IPS-18a (cell line): ENCODE measurements at regions not wholly inside any gene's neighbourhood (a gene's known extent, or its start where the extent isn't known, plus 50 kb on each side); places are given as distances from the start of the nearest gene placed in this dataset.
"Not testable (repeated sequence)": the region's sequence is repeated elsewhere in the genome, so short reads cannot be mapped to it uniquely, and the experiment has no call there.

Experiments
- H3K27ac ChIP-seq: one replicate; pipeline ENCODE4 v1.5.1; 2013; ENCODE audit warnings: low read length
- H3K27me3 ChIP-seq: one replicate; pipeline ENCODE4 v1.6.1; 2013; ENCODE audit warnings: mild to moderate bottlenecking, low read length; ENCODE audit not compliant: control insufficient read depth, insufficient read depth
- H3K36me3 ChIP-seq: one replicate; pipeline ENCODE4 v1.6.1; 2013; ENCODE audit warnings: low read depth, low read length; ENCODE audit not compliant: control insufficient read depth
- H3K4me1 ChIP-seq: one replicate; pipeline ENCODE4 v1.6.1; 2013; ENCODE audit warnings: low read depth, low read length; ENCODE audit not compliant: control insufficient read depth
- H3K4me3 ChIP-seq: one replicate; pipeline ENCODE4 v1.5.1; 2013; ENCODE audit warnings: low read length
- H3K9ac ChIP-seq: one replicate; pipeline ENCODE4 v1.6.1; 2013; ENCODE audit warnings: mild to moderate bottlenecking, low read length, moderate library complexity
- H3K9me3 ChIP-seq: one replicate; pipeline ENCODE4 v1.6.1; 2013; ENCODE audit warnings: low read depth, low read length; ENCODE audit not compliant: control insufficient read depth

GRCh38 chr7:113030489-113030888 lies 56.1 kb downstream of the GPR85 start:
- H3K36me3 ChIP-seq, result no peaks in the 10 kb centered on the region
- H3K27me3 ChIP-seq, result no peaks in the 10 kb centered on the region
- no peak overlapping the region for H3K9ac ChIP-seq
- H3K9me3 ChIP-seq, result no peaks in the 10 kb centered on the region
- H3K4me3 ChIP-seq, result no peak overlapping the region
- no peak overlapping the region for H3K27ac ChIP-seq
- peaks cover 6% of the 10 kb centered on the region for H3K4me1 ChIP-seq

- peaks cover 2% of the 10 kb centered on the region for H3K9me3 ChIP-seq
- H3K4me1 ChIP-seq, result no peaks in the 10 kb centered on the region
- H3K27ac ChIP-seq, result no peak overlapping the region
- H3K9ac ChIP-seq, result no peak overlapping the region
- H3K4me3 ChIP-seq, result no peak overlapping the region
- no peaks in the 10 kb centered on the region for H3K36me3 ChIP-seq
- no peaks in the 10 kb centered on the region for H3K27me3 ChIP-seq
Observed at GRCh38 chr7:113026941-113027340, 59.7 kb downstream of the GPR85 start.

- not testable (repeated sequence) for H3K9ac ChIP-seq, H3K27ac ChIP-seq, H3K27me3 ChIP-seq
Observed at GRCh38 chr7:113017144-113017857, 69.3 kb downstream of the GPR85 start.

DNA sequence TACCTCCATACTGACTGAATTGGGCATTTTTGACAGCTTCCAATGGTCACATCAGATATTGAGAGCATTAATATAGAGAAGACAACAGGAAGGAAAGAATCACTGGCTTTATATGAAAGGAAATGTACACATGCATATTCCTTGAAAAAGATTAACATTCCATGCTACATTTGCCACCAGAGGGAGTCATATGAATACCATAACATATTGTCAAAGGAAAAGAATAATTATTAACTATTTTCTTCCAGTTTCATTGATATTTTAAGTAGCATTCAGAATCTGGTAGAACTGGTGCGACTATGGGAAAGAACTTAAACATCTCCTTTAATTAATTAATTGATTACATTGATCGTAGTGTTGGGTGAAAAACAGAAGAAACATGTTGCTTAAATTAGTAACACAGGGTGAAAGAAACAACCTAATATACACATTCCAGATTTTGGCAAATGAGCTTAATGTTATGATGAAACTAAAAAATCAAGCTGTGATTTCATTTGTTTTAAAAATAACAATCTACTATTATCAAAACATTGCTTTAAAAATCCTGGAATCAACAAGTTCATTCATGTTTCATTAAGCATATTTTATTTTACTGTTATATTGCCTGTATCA lies 71.5 kb downstream of the GPR85 start:
- Histone ChIP-seq H3K36me3 (no peaks in the 10 kb centered on the region), H3K4me1 (no peaks in the 10 kb centered on the region), H3K4me3 (no peak overlapping the region), H3K9ac (no peak overlapping the region), H3K27ac (no peak overlapping the region), H3K9me3 (no peaks in the 10 kb centered on the region), H3K27me3 (no peaks in the 10 kb centered on the region)

More at GRCh38 chr7:113017144-113017857, 69.3 kb downstream of the GPR85 start:
- not testable (repeated sequence) for H3K36me3 ChIP-seq, H3K4me3 ChIP-seq, H3K4me1 ChIP-seq, H3K9me3 ChIP-seq

- no peaks in the 10 kb centered on the region for H3K36me3 ChIP-seq
- H3K27ac ChIP-seq, result no peak overlapping the region
- H3K4me3 ChIP-seq, result no peak overlapping the region
- H3K27me3 ChIP-seq, result no peaks in the 10 kb centered on the region
- no peaks in the 10 kb centered on the region for H3K9me3 ChIP-seq
- no peaks in the 10 kb centered on the region for H3K4me1 ChIP-seq
- H3K9ac ChIP-seq, result no peak overlapping the region
Observed at GRCh38 chr7:113013761-113014449, 72.7 kb downstream of the GPR85 start.

- not testable (repeated sequence) for H3K27me3 ChIP-seq, H3K36me3 ChIP-seq, H3K27ac ChIP-seq
Observed at GRCh38 chr7:113012862-113013261, 73.8 kb downstream of the GPR85 start.

DNA sequence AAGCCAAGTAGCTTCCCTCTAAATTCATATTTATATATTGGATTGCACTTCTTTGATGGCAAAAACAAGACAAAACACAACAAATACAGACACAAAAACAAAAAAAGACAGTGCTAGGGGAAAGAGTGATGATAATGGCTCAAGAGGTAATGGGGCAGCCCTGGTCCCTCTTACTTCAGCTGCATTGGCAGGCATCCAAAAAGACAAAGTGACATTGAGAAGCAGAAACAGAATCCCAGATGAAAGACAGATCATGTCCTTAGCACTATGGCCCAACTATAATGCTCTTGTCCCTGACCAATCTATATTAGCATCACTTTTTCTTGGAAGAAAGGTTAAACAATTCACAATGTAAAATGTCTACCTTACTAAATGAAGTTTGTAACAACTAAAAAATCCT lies 76.2 kb downstream of the GPR85 start:
- H3K4me3 ChIP-seq, result no peak overlapping the region
- no peak overlapping the region for H3K9ac ChIP-seq
- H3K9me3 ChIP-seq, result no peaks in the 10 kb centered on the region
- no peaks in the 10 kb centered on the region for H3K4me1 ChIP-seq
- H3K27me3 ChIP-seq, result no peaks in the 10 kb centered on the region
- no peak overlapping the region for H3K27ac ChIP-seq
- H3K36me3 ChIP-seq, result no peaks in the 10 kb centered on the region

More at GRCh38 chr7:113012862-113013261, 73.8 kb downstream of the GPR85 start:
- H3K9ac ChIP-seq, H3K4me3 ChIP-seq, H3K4me1 ChIP-seq, H3K9me3 ChIP-seq: not testable (repeated sequence)

DNA sequence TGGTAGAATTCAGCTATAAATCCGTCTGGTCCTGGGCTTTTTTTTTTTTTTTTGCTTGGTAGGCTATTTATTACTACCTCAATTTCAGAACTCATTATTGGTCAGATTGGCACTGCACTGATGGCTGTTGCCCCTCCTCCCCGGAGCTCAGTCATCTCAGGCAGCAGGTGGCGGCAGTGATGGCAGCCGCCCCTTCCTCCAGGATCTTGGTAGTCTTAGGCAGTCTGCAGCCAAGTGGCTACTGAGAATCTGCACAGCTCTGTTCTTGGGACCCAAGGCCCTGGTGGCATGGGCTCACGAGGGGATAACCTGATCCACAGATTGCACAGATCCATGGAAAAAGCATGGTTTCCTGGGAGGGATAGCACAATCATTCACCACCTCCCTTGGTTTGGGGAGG lies 77.9 kb downstream of the GPR85 start:
- no peaks in the 10 kb centered on the region for H3K9me3 ChIP-seq
- no peaks in the 10 kb centered on the region for H3K27me3 ChIP-seq
- no peaks in the 10 kb centered on the region for H3K36me3 ChIP-seq
- no peak overlapping the region for H3K9ac ChIP-seq
- H3K4me1 ChIP-seq, result no peaks in the 10 kb centered on the region
- H3K27ac ChIP-seq, result no peak overlapping the region
- H3K4me3 ChIP-seq, result no peak overlapping the region

GRCh38 chr7:113004726-113005454 lies 81.7 kb downstream of the GPR85 start:
- Histone ChIP-seq H3K4me3 (no peak overlapping the region), H3K9me3 (no peaks in the 10 kb centered on the region), H3K27me3 (no peaks in the 10 kb centered on the region), H3K36me3 (no peaks in the 10 kb centered on the region), H3K27ac (no peak overlapping the region), H3K9ac (no peak overlapping the region), H3K4me1 (no peaks in the 10 kb centered on the region)

DNA sequence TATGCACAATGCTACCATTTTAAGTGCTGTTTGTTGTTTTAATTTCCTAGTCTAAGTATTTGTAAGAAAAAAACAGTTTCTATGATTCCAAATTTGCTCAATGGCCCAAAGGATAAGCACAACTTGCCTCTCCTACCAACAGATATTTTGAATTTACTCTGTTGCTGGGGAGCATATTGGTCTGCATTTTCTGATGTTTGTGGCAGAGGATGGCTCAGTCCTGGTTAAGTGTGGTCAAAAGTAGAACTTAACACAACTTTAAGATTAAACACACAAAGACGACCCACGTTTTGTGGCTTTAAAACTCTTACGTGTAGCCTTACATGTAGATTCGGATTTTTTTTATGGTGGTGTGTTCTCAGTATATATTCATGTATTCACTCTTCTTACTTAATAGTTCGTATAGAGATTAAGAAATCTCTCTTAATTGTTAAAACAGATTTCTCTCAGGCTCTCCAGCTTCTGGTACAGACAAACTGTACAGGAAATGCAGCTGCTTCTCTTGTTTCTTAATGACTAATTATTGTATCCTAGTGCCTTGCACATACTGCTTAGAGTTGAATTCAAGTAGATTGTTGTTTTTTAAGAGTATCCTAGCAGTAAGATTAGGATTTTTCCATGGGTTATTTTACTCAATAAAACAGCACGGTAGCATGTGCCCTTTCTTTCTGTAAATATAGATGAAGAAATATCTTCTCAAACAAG lies 86.2 kb downstream of the GPR85 start:
- Histone ChIP-seq H3K36me3 (no peaks in the 10 kb centered on the region), H3K9ac (no peak overlapping the region), H3K27me3 (no peaks in the 10 kb centered on the region), H3K4me3 (no peak overlapping the region), H3K4me1 (no peaks in the 10 kb centered on the region), H3K9me3 (no peaks in the 10 kb centered on the region), H3K27ac (no peak overlapping the region)

- no peak overlapping the region for H3K9ac ChIP-seq
- no peaks in the 10 kb centered on the region for H3K36me3 ChIP-seq
- H3K9me3 ChIP-seq, result no peaks in the 10 kb centered on the region
- H3K27ac ChIP-seq, result no peak overlapping the region
- H3K4me1 ChIP-seq, result no peaks in the 10 kb centered on the region
- no peaks in the 10 kb centered on the region for H3K27me3 ChIP-seq
- no peak overlapping the region for H3K4me3 ChIP-seq
Observed at GRCh38 chr7:112997831-112998230, 88.8 kb downstream of the GPR85 start.
